Endothelial cell of umbilical vein (primary cell): ENCODE measurements at regions not wholly inside any gene's neighbourhood (a gene's known extent, or its start where the extent isn't known, plus 50 kb on each side); places are given as distances from the start of the nearest gene placed in this dataset.

ENCODE experiments used
- BruUV-seq: library from RNA; stranded (reverse); fragments of 400-500 nt; replicated peaks from 2 replicates; lab custom pipeline; 2021; lab: Mats Ljungman, UMichigan
- CTCF ChIA-PET: fragments of 300-600, 350-600 bp; sonication (Branson Sonifier 250); formaldehyde crosslinking; loops from one replicate; lab custom pipeline; 2021; ENCODE audit warnings: antibody characterized with exemption, inconsistent platforms; lab: Charles Lee
- POLR2A ChIA-PET: fragments of 300-600, 350-600 bp; sonication (Branson Sonifier 250); formaldehyde crosslinking; loops from one replicate; lab custom pipeline; 2021; ENCODE audit warnings: antibody characterized with exemption, inconsistent platforms; lab: Charles Lee
- DNase-seq: peaks from one replicate; pipeline ENCODE4 v3.0.0-alpha.2; 2011; ENCODE audit warnings: low read depth, low spot score
- FAIRE-seq: peaks from 2 replicates; lab custom pipeline; 2011; peaks lifted over from hg19 to GRCh38; lab: Jason Lieb, UNC
- H2AFZ ChIP-seq: 2 replicates; pipeline ENCODE4 v1.6.0; 2012; ENCODE audit warnings: low read depth, low read length, control low read depth, inconsistent platforms
- H3K27ac ChIP-seq: 2 replicates; pipeline ENCODE4 v1.5.1; 2011; ENCODE audit warnings: low read depth, mild to moderate bottlenecking, control low read depth, low read length, moderate library complexity; ENCODE audit not compliant: insufficient read depth
- H3K27me3 ChIP-seq, 2 experiments: 2 replicates each; pipeline versions ENCODE4 v1.6.0 to v1.6.1; 2011; ENCODE audit warnings: low read length in 2 of 2, mixed read lengths in 1 of 2; ENCODE audit not compliant: control insufficient read depth in 2 of 2, insufficient read depth in 2 of 2
- H3K36me3 ChIP-seq, 2 experiments: 2 replicates in 1 of 2; 3 replicates in 1 of 2; pipeline ENCODE4 v1.5.1; 2011; ENCODE audit warnings: low read length in 2 of 2, mild to moderate bottlenecking in 1 of 2, moderate library complexity in 1 of 2; ENCODE audit not compliant: control insufficient read depth in 2 of 2, insufficient read depth in 2 of 2; ENCODE audit errors: extremely low read depth in 1 of 2
- H3K4me1 ChIP-seq: 3 replicates; pipeline ENCODE4 v1.5.1; 2011; ENCODE audit warnings: mild to moderate bottlenecking, low read length; ENCODE audit not compliant: control insufficient read depth, insufficient read depth; ENCODE audit errors: extremely low read depth
- H3K4me2 ChIP-seq: 2 replicates; pipeline ENCODE4 v1.6.1; 2011; ENCODE audit warnings: low read length, control low read depth, mixed read lengths; ENCODE audit not compliant: insufficient read depth
- H3K4me3 ChIP-seq, 3 experiments: fragments of 200-600 bp in 1 of 3; sonication (generic), shearing (Covaris generic) in 1 of 3; replicated peaks in 1 of 3; 2 replicates each; pipeline ENCODE4 v1.5.1; 2011 to 2016; ENCODE audit warnings: control low read depth in 3 of 3, low read length in 3 of 3, mild to moderate bottlenecking in 2 of 3, inconsistent platforms in 1 of 3, low read depth in 1 of 3, moderate library complexity in 1 of 3; ENCODE audit not compliant: insufficient read depth in 1 of 3
- H3K79me2 ChIP-seq: 2 replicates; pipeline ENCODE4 v1.6.0; 2012; ENCODE audit warnings: low read length, inconsistent platforms; ENCODE audit not compliant: control insufficient read depth, insufficient read depth
- H3K9ac ChIP-seq: replicated peaks from 2 replicates; pipeline ENCODE3; 2011; ENCODE audit warnings: low read length, control low read depth; ENCODE audit not compliant: insufficient read depth; ENCODE audit errors: extremely low read depth
- H3K9me1 ChIP-seq: replicated peaks from 3 replicates; pipeline ENCODE4 v1.6.0; 2011; ENCODE audit warnings: mild to moderate bottlenecking, low read length; ENCODE audit not compliant: control insufficient read depth, insufficient read depth; ENCODE audit errors: extremely low read depth
- H3K9me3 ChIP-seq: replicated peaks from 2 replicates; pipeline ENCODE4 v1.5.1; 2012; ENCODE audit warnings: low read length, inconsistent platforms; ENCODE audit not compliant: control insufficient read depth, insufficient read depth
- H4K20me1 ChIP-seq: replicated peaks from 2 replicates; pipeline ENCODE3; 2011; ENCODE audit warnings: mild to moderate bottlenecking, low read length; ENCODE audit not compliant: control insufficient read depth, insufficient read depth; ENCODE audit errors: extremely low read depth
- CTCF ChIP-seq, 2 donors: IDR thresholded peaks; 1 replicate in 1 of 2; 2 replicates in 1 of 2; pipeline ENCODE4 v1.5.1; 2011; ENCODE audit warnings: low read length in 2 of 2, mild to moderate bottlenecking in 2 of 2, moderate library complexity in 2 of 2, control low read depth in 1 of 2, inconsistent platforms in 1 of 2, low read depth in 1 of 2; ENCODE audit not compliant: insufficient read depth in 1 of 2; ENCODE audit errors: extremely low read depth in 1 of 2
- EZH2 ChIP-seq: IDR thresholded peaks from 2 replicates; pipeline ENCODE4 v1.6.1; 2012; ENCODE audit warnings: borderline replicate concordance, low read depth, mild to moderate bottlenecking, moderate library complexity, low read length, inconsistent platforms; ENCODE audit not compliant: severe bottlenecking
- FOS ChIP-seq: IDR thresholded peaks from 2 replicates; pipeline ENCODE4 v1.6.1; 2011; ENCODE audit warnings: mild to moderate bottlenecking, low read length, moderate library complexity, borderline replicate concordance; ENCODE audit not compliant: insufficient read depth
- GATA2 ChIP-seq: IDR thresholded peaks from 2 replicates; pipeline ENCODE4 v1.7.0; 2011; ENCODE audit warnings: low read depth, mild to moderate bottlenecking, moderate library complexity, mixed read lengths, low read length; ENCODE audit not compliant: insufficient read length, insufficient read depth
- JUN ChIP-seq: IDR thresholded peaks from 2 replicates; pipeline ENCODE4 v1.6.1; 2011; ENCODE audit warnings: borderline replicate concordance, low read depth; ENCODE audit not compliant: insufficient read length, insufficient read depth
- MAX ChIP-seq: IDR thresholded peaks from 2 replicates; pipeline ENCODE4 v1.6.1; 2011; ENCODE audit not compliant: insufficient read depth, insufficient read length
- MYC ChIP-seq: IDR thresholded peaks from one replicate; pipeline ENCODE4 v1.6.1; 2011; ENCODE audit warnings: mild to moderate bottlenecking, low read depth, low read length
- POLR2A ChIP-seq: IDR thresholded peaks from 2 replicates; pipeline ENCODE4 v1.6.1; 2012; ENCODE audit warnings: low read depth, mild to moderate bottlenecking, control low read depth, low read length
- POLR2AphosphoS5 ChIP-seq: IDR thresholded peaks from 2 replicates; pipeline ENCODE4 v1.6.1; 2012; ENCODE audit warnings: low read depth, mild to moderate bottlenecking, control low read depth, low read length, moderate library complexity; ENCODE audit not compliant: insufficient read depth
- dilution Hi-C: fragments of 300-500 bp; cut with MboI; formaldehyde crosslinking; loops from one replicate; pipeline ENCODE4 v1.15.0; 2019; ENCODE audit warnings: low sequenced_read_pairs; ENCODE audit not compliant: extremely low pct_ligation_motif_present
- intact Hi-C: fragments of 100-400 bp; cut with micrococcal nuclease; formaldehyde crosslinking; loops from one replicate; pipeline ENCODE4 v1.10.0; 2022

GRCh38 chr18:66300141-66300540, 303.7 kb downstream of the CDH19 start:
- dilution Hi-C loops (no loop called here), intact Hi-C loops (no loop called here)
- H4K20me1 ChIP-seq = no peaks in the 10 kb centered on the region
- FAIRE-seq (no peak), DNase-seq (no peak)
- no peak overlapping the region for H2AFZ ChIP-seq
- H3K4me1 ChIP-seq = no peaks in the 10 kb centered on the region
- no peaks in the 10 kb centered on the region for H3K79me2 ChIP-seq
- no peak overlapping the region for H3K9ac ChIP-seq
- ChIA-PET POLR2A (no interaction called here), CTCF (no interaction called here)
- TF ChIP-seq EZH2 (no peak), GATA2 (no peak), MYC (no peak), POLR2A (no peak), POLR2AphosphoS5 (no peak), MAX (no peak), CTCF (IDR thresholded peaks at IDR 0.05; ENCODE audit: extremely low read depth in 1 of 2, insufficient read depth in 1 of 2, low read depth in 1 of 2, low read length in 2 of 2) (no peak), JUN (no peak), FOS (no peak)
- BruUV-seq = no TSS peak
- no peaks in the 10 kb centered on the region for H3K36me3 ChIP-seq
- no peaks in the 10 kb centered on the region for H3K27me3 ChIP-seq
- H3K9me3 ChIP-seq = no peaks in the 10 kb centered on the region
- no peak overlapping the region for H3K4me2 ChIP-seq
- H3K4me3 ChIP-seq = no peak overlapping the region
- H3K27ac ChIP-seq = no peak overlapping the region
- no peaks in the 10 kb centered on the region for H3K9me1 ChIP-seq
